ENCODE measurements at regions not wholly inside any gene's neighbourhood (a gene's known extent, or its start where the extent isn't known, plus 50 kb on each side); places are given as distances from the start of the nearest gene placed in this dataset.
A peak's percentile ranks its signal among the peaks of the same experiment; 100 is the strongest.
"Not testable (repeated sequence)": the region's sequence is repeated elsewhere in the genome, so short reads cannot be mapped to it uniquely, and the experiment has no call there.

DNA sequence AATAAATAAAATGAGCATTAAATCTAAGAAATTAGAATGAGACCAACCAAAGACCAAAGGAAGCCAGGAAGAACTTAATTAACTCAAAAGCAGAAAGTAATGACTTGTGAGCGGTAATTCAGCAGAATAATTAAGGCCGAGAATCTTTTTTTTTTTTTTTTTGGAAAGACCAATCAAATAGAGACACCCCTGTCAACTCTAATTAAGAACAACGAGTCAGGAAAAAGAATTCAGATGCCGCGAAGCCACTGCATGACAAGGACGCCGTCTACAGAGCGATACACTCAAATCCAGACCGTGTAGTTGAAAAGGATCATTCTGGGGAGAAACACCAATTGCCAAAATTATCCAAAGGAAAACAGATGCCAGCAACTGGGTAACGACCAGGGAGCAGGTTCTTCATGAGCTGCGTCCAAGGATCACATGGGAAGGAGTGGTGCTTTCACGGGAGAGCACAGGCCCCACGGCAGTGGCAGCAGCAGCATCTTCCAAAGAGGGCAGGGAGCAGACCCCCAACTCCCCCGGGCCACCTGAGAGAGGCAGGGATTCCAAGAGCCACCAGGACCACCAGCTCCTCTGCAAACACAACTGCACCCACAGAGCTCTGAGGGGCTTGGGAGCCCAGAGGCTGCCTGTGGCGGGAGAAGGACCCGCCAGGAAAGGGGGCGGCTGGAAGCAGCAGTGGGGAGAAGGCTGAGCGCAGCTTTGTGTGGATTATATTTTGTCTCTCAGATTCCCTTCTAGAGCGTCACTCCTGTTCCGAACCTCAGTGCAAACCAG, 469.8 kb downstream of the BRD1 start:
- DNase-seq, result no peak

DNA sequence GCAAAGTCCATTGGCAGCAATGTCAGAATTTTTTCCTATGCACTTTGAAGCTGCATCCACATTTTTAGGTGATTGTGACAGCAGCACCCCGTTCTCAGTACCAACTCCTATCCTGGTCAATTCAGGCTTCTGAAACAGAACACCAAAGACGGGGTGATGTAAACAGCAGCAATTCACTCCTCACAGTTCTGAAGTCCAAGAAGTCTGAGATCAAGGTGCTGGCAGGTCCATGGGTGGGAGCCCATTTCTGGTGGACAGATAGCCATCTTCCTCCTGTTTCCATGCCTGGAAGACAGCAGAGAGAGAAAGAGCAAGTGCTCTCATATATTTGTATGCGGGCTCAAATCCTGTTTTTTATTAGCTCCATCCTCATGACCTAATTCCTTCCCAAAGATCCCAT, 471.2 kb downstream of the BRD1 start:
- DNase-seq, result no peak

DNA sequence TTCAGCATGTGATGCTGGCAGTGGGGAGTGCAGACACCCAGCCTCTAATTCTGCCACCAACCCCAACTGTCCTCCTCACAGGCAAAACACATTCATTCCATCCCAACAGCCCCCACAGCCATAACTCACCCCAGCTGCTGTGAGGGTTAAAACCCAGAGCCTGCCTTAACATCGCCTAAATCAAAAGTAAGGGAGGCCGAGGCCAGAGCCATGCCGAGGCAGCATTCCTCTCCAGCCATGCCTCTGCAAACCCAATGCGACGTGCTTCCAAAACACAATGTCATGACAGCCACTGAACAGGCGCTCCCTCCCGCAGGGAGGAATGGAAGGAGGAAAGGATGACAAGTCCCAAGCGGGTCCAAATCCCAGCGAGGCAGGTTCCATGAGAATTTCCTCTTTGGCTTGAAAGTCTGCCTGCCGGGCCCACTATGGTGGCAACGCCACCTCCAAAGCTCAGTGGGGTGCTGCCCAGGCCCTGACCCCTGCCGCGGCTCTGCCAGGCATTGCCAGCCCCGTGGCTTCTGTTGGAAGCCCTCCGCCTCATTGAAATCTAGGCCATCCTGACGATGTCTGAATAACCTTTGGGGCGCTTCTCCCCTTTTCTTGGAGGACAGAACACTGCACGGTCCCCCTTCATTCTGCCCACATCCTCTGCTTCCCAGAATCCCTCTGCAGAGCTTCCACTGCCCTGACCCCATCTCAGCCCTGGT, 472.3 kb downstream of the BRD1 start:
- DNase-seq, result no peak

DNA sequence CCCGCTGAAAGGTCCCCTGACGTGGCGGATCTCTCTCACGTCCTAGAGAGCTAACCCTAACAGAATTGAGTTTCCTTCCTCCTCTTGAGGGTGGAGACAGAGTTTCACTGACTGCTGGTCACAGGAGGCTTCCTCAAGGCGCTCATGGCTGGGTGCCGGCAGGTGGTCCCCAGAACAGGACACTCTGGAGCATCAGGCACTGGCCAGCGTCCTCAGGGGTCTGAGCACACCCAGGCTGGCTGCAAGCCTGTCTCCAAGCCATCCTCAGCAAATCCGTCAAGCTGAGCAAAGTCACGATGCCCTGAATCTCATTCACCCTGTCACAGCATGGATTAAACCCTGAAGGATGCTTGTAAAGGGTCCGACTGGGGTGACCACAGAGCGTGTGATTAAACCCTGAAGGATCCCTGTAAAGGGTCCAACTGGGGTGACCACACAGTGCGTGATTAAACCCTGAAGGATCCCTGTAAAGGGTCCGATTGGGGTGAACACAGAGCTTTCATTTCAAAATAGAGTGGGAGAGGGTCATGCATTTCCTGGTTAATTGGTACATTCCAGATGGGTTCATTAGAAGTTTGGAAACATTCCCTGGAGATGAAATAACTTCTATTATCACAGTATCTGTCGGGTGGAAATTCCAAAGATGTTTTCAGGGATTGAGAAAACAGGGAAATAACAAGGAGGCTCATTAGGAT, 473.0 kb downstream of the BRD1 start:
- DNase-seq, result no peak

DNA sequence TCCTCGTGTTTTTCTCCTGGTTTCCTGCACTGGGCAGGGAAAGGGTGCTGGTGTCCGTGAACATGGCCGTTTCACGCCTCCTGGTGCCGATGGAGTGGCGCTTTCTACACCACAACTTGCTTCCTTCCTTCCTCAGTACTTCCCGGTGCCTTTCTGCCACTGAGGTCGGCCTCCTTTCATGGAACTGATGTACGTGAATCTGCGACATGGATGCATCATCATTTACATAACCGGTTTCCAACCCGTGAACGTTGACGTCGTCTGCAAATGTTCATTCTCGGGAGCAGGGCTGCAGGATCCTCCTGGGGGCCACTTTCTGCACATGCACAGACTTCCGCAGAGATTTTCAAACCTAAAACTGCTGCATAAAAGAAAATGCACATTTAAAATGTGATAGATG, 474.4 kb downstream of the BRD1 start:
- no peak for DNase-seq

DNA sequence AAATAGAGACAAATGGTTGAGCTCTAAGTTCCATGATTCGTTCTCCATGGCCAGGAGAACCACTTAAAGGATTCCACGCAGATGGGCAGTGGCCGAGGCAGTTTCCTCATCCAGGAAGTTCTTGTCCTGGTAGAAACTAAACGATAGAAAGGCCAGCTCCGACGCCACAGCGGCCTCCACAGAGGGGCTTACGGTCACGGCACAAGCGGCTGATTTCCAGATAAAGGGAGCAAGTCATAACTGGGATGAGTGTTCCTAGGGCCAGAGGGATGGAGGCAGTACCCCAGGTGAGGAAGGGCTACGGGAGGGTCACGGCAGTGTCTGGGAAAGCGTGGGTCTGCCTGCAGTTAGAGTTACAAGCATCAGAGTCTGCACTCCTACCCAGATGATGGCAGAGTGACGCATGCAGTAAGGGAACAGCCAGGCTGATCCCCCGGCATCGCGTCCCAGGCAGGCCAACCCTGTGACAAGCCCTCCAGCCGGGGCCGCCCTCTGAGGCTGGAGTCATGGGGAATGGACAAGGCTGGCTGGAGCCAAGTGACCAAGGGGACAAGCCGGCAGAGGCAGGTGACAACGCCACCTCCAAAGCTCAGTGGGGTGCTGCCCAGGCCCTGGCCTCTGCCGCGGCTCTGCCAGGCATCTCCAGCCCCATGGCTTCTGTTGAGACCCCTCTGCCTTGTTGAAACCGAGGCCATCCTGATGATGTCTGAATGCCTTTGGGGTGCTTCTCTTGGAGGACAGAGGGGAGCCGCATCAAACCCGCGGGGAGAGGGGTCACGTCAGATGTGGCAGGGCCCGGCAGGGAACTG, 475.1 kb downstream of the BRD1 start:
- DNase-seq, result no peak

DNA sequence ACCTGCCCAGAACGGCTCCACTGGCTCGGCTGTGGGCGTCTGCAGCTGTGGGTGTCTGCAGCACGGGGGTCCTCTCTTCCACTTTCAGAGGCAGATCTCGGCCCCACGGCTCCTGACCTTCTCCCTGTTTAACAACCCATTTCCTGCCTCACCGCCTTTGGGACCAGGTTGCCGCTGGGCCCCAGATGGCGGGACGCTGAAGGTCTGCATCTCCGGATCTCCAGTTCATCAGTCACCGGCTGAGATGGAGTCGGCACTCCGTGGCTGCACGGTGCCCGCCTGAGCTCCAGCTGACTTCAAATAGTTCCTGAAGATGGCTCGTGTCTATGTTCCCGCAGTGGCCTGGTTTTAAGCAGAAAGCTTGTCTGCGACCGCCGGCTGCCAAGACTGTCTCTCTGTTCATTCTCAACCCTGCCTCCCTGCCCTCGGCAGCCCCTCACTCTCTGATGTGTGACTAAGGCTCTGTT, 475.9 kb downstream of the BRD1 start:
- no peak for DNase-seq

DNA sequence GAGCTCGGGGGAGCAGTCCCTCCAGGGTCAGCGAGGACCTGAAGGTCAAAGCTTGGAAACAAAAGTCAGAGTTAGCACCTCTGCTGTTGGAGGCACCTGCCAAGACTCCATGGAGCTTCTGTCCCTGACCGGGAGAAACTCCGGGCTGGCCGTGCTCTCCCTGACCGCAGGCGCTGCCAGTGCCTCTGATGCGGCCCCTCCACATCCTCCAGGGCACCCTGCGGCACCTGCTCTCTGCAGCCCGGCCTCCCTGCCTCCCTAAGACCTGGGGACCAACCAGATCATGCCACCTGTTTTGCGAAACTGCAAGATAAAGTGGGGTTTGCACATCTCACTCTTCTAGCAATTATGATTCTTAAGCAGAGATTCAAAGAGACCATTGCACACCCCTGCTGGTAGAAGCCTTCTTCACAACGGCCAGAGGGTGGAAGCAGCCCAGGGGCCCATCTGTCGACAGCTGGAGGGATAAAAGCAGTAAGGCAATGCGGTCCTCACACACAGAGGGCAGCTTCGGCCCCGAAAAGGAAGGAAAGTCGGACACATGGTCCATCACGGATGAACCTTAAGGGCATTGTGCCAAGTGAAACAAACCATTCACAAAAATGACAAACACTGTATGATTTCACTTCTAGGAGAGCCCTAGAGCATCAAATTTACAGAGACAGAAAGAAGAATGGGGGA, 477.1 kb downstream of the BRD1 start:
- DNase-seq, result no peak

DNA sequence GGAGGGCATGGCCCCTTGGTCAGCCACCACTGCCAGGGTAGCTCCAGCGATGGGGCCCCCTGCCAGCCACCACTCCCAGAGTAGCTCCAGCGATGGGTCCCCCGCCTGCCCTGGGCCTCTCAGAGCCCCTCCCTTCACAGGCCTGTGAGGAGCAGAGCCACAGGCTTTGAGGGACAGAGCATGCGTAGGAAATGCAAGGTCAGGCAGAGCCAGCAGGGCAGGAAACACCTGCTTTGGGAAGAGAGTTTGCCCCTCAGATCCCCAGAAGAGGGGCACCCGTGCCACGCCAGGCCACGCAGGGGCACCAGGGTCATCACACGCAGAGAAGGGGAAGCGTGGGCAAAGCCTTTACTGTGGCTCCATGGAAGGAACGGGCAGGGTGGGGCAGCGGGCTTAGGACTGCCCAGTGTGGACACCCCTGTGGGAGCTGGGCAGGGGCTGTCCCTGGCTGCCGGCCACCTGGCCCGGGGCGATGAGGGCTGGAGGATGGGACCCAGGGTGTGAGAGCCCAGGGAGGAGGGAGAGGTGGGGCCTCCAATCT, 477.8 kb downstream of the BRD1 start:
- DNase-seq, result no peak

DNA sequence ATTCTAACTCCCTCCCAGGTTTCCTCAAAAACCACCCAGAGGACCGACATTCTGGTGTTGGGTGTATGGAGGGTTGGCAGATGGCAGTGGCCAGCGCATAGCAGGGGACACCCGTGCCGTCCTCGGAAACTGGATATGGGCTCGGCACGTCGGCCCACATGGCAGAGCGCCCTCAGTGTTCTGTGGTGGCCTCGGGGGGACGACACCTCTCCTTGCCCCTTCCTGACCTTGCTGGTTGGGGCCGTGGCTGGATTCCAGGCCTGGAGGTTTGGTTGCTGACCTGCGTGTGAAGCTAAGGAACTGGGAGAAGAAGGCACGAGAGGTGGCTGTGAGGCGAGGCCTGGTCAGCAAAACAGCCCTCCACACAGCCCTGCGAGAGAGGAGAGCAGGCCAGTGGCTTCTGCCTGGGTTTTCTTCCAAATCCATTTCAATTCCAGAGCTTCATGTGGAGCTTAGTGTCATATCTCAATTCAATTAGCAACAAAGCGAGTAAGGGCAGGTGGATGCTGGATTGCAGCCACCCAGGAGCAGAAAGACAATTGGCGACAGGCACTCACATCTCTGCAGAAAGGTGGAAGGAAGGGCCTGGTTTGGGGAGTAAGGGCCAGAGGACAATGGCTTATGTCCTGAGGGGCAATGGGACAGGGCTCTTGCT, 478.4 kb downstream of the BRD1 start:
- no peak for DNase-seq

DNA sequence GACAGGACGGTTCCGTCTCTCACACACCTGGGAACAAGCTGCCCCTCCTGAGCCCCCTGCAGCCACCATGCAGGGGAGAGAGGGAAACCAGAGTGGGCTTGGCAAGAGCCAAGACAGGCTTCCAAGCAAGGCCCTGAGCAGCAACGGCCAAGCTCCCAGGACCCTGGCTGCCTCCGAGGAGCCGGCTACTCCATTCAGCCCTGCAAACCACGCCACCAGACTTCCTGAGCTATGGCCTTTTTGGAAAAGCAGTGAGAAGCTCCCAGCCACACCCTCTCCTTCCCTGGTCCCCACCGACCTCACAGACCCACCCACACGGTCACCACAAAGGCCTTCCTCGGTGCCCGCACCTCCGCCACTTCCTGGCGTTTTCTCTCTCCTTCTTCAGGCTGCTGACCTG, 479.0 kb downstream of the BRD1 start:
- no peak for DNase-seq

DNA sequence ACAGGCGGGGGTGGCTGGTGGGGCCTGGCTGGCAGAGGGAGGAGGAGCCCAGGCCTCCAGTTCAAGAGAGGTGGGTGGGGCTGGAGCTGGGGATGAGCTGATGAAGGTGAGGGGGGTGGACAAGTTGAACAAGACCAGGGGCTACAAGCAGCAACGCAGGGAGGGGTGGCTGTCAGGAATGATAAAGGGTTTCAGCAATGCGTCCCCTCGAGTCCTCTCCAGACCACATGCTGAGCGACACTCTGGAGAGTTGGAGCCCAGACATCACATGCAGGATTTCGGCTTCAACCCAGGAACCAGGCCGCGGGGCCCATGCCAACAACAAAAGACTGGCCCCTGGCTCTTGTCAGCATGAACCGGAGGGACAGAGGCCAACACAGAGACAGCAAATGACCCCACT, 480.3 kb downstream of the BRD1 start:
- DNase-seq, result no peak

DNA sequence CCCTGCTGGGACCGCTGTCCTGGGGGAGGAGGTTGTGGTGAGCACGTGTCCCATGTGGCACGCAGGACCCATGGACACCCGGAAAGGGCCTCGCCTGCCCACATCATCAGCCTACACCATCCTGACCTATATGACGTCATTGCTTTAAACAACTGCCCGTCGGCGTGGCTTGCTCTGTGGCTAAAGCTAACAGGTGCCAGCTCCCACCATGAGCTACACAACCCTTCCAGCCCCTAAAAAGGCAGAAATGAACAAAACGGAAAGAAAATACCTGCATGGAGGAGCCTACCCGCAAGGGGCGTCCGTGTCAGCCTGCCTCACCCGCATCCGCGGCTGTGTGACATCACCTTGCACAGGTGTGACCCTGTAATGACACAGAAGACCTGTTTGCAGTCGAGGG, 481.8 kb downstream of the BRD1 start:
- DNase-seq, result no peak

DNA sequence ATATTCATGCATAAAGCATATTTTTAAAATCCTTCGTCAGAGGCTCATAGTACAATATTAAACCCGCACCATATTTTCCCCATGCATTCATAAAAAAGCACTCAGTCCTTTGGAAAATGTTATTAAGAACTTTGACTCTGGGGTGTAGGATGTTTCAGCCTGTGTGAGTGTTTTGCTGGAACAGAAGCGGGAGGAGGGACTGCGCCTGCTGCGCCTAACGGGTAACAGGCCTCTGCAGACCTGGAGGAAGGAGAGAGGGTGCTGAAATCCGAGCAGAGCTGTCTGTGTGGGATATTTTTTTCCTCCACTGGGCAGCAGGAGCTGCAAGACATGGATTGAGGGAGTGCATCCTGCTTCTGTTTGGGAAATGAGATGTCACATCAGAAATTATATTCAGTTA, 483.0 kb downstream of the BRD1 start:
- no peak for DNase-seq

DNA sequence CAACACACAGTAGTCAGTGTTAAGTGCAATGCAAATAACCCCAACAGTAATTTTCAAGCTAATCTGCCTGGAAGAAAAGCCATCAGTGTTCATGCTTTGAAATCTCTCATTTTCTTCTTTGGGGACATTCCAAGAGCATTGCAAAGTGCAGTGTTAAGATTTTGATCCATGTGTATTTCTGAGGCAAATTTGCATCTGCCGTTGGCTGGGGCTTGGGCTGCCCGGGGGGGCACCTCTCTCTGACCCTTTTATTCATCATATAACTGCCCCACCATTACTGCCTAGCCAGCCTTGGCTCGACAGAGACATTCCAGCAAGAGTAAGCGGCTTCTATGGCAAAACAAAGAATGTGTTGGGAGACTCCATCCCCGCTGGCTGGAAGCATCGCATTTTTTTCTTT, 483.5 kb downstream of the BRD1 start:
- DNase-seq, result peak in 7 of 51 donors; percentile 7 to 62 (median 12)

DNA sequence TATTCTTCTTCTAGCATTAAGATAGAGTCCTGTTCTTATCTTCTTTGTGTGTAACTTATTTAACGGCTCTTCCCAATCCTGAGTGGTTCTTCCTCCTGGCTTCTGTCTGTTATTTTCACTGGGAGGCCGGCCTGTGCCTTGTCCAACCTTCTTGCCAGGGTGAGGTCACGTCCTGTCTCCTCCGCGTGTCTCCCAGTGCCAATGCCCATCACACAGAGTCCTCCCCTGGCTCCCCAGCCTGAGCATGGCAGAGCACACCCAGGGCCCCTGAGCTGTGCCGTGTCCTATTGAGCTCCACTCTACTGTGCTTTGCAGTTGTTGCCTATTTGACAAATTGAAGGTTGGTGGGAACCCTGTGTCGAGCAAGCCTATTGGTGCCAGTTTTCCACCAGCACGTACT, 487.3 kb downstream of the BRD1 start:
- DNase-seq, result no peak

DNA sequence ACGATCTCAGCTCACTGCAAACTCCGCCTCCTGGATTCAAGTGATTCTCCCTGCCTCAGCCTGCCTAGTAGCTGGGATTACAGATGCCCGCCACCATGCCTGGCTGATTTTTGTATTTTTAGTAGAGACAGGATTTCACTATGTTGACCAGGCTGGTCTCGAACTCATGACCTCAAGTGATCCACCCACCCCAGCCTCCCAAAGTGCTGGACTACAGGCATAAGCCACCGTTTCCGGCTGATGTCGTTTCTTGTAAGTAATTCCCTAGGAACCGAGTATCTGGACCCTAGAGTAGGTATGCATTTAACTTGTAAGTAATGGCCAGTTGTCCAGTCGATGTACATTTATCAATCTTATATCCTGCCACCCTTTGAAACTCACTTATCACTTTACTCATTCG, 491.2 kb downstream of the BRD1 start:
- not testable (repeated sequence) for DNase-seq

DNA sequence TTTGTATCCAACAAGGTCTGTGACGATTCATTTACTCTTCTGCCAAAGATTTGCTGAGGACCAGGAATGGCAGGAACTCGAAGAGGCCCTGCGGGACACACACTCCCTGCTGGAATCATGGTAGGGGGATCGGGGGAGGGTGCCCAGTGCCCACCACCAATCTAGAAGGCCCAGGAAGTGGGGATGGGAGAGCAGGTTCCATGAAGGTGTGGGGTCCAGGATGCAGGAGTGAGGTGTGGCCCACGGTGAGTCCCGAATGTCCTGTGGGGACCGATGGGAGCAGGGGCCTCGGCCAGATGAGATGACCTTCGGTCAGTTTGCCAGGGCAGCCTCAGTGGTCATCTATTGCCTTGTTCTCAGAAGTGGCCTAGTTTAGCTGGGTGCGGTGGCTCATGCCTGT, 492.7 kb downstream of the BRD1 start:
- no peak for DNase-seq

DNA sequence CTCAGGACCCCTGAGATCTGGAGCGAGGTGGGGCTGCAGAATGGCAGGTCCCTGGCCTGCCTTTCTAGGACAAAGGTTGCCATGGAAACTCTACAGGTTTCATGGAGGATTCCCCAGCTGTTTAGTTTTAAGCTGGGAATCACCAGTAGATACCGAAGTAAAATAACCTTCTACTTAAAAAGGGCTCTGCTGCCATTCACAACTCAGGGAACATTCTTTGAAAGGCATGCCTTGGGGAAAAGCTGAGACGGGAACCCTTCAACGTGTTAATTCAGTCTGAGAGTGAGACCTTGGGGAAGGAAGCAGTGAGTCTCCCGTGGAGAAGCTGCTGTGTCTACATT, 493.3 kb downstream of the BRD1 start:
- DNase-seq, result no peak

DNA sequence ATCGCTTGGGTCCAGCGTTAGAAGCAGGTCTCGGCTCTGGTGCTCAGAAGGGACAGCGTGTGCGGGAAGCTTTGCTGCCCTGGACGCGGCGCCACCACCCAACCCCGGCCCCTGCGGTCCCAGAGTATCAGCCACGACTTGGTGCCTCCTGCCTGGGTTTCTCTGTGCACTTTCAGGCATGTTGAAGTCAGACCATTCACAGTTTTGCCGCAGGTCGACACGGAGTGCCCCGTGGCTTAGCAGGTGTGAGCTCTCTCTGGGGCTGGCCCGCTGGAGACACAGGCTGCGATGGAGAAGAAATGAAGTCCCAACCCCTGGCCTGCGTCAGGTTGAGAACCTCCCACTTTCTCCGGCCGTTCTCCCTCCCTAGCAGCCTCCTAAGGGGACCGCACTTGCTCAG, 494.5 kb downstream of the BRD1 start:
- no peak for DNase-seq

Measured in hypothalamus (tissue), 51 donors.